Effector memory CD4-positive, alpha-beta T cell (primary cell): ENCODE measurements at regions not wholly inside any gene's neighbourhood (a gene's known extent, or its start where the extent isn't known, plus 50 kb on each side); places are given as distances from the start of the nearest gene placed in this dataset.

Experiments used
- DNase-seq, 3 donors: peaks; one replicate each; pipeline ENCODE4 v3.0.0-alpha.2; 2020
- H3K27ac ChIP-seq: 2 replicates; pipeline ENCODE4 v1.7.0; 2013; ENCODE audit warnings: mild to moderate bottlenecking, low read length, moderate library complexity; ENCODE audit not compliant: insufficient read depth, poor library complexity, severe bottlenecking
- H3K27me3 ChIP-seq: replicated peaks from 2 replicates; pipeline ENCODE4 v1.7.0; 2013; ENCODE audit warnings: mild to moderate bottlenecking, low read length; ENCODE audit not compliant: insufficient read depth, control insufficient read depth, poor library complexity, severe bottlenecking
- H3K36me3 ChIP-seq: 2 replicates; pipeline ENCODE4 v1.7.0; 2013; ENCODE audit warnings: mild to moderate bottlenecking, low read length, moderate library complexity; ENCODE audit not compliant: control insufficient read depth, insufficient read depth
- H3K4me1 ChIP-seq: 2 replicates; pipeline ENCODE4 v1.7.0; 2013; ENCODE audit warnings: low read length, mild to moderate bottlenecking; ENCODE audit not compliant: control insufficient read depth, insufficient read depth, poor library complexity, severe bottlenecking
- H3K4me3 ChIP-seq: 2 replicates; pipeline ENCODE4 v1.7.0; 2013; ENCODE audit warnings: low read length, low read depth, mild to moderate bottlenecking; ENCODE audit not compliant: insufficient read depth, poor library complexity, severe bottlenecking
- H3K9me3 ChIP-seq: 2 replicates; pipeline ENCODE4 v1.7.0; 2013; ENCODE audit warnings: mild to moderate bottlenecking, low read length, moderate library complexity; ENCODE audit not compliant: control insufficient read depth

DNA sequence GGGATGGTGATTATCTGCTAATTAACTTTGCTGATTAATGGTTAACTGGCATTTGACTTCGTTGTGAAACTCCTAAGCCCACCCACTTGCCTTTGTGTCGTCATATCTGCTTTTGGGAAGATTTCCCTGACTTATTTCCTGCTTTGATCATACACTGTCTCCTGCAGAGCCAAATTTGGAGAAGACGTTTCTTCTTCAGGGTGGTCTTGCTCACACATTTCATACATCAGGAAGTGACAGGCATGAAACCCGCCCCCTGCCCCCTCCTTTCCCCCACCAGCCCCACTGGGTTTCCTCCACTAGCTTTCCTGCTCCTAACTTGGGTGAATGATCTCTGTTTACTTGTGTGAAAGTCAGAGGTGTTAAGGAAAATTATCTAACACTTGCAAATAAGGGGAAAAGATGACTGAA, 300.1 kb downstream of the TSN start:
- H3K4me3 ChIP-seq = no peak overlapping the region
- no peak overlapping the region for H3K27ac ChIP-seq
- H3K4me1 ChIP-seq = no peaks in the 10 kb centered on the region
- H3K9me3 ChIP-seq = no peaks in the 10 kb centered on the region
- H3K36me3 ChIP-seq = no peaks in the 10 kb centered on the region
- DNase-seq = no peak
- H3K27me3 ChIP-seq = no peaks in the 10 kb centered on the region

DNA sequence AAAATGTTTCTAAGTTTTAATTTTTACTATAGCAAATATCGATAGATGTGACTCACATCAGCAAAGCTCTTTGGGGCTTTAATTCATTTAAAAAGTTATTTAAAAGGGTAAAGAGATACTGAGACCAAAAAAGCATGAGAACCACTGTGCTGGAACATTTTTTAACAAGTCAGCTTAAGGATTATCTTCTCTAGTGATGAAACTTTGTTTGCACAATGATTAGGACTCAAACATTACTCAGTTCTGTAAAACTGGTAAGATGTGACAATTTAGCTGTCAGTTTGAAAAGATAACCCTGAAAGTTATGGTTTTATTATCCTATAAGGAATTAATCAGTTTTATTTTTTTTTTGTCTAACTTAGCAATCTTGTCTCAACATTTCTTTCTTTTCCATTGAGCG, 301.4 kb downstream of the TSN start:
- Histone ChIP-seq H3K4me3 (no peak overlapping the region), H3K9me3 (no peaks in the 10 kb centered on the region), H3K36me3 (no peaks in the 10 kb centered on the region), H3K4me1 (no peaks in the 10 kb centered on the region), H3K27ac (no peak overlapping the region), H3K27me3 (no peaks in the 10 kb centered on the region)
- DNase-seq = no peak

DNA sequence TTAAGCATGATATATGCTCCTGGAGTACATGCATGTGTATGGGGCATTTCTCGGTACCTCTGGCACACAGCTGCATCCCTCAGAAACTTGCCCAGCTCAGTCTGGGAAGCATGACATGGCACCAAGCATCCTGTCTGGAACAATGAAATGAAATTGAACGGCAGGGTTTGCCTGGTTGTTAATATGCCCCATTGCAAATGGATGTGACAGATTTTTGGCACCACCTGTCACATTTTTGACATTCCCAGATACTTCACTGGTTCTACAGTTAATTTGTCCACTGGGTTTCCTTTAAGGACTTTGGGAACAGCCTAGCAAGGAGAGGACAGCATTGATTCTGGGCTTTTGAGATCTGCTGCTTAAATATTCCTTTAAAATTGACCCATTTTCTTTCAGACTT, 305.8 kb downstream of the TSN start:
- DNase-seq = no peak
- H3K36me3 ChIP-seq = no peaks in the 10 kb centered on the region
- H3K27me3 ChIP-seq = no peaks in the 10 kb centered on the region
- H3K9me3 ChIP-seq = no peaks in the 10 kb centered on the region
- H3K4me1 ChIP-seq = no peaks in the 10 kb centered on the region
- no peak overlapping the region for H3K4me3 ChIP-seq
- no peak overlapping the region for H3K27ac ChIP-seq

DNA sequence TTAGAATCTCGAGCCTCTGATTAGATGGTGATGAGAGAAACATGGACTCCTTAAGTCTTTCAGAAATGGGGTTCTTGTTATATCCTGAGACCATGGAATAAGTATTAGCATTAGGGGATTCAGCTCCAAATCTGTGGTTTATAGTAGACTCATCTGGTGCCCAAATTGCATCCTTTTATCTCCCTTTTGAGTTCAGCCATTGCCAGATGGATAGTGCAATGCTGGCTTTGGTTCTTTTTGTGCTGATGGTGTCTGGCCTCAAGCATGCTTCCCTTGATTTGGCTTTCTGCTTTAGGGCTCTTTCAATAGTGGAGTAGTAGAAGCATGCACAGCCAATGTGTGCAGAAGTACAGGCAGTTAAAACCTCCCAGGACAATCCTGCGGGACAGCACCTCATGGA, 306.4 kb downstream of the TSN start:
- Histone ChIP-seq H3K4me3 (no peak overlapping the region), H3K4me1 (no peaks in the 10 kb centered on the region), H3K9me3 (no peaks in the 10 kb centered on the region), H3K36me3 (no peaks in the 10 kb centered on the region), H3K27me3 (no peaks in the 10 kb centered on the region), H3K27ac (no peak overlapping the region)
- DNase-seq = no peak

DNA sequence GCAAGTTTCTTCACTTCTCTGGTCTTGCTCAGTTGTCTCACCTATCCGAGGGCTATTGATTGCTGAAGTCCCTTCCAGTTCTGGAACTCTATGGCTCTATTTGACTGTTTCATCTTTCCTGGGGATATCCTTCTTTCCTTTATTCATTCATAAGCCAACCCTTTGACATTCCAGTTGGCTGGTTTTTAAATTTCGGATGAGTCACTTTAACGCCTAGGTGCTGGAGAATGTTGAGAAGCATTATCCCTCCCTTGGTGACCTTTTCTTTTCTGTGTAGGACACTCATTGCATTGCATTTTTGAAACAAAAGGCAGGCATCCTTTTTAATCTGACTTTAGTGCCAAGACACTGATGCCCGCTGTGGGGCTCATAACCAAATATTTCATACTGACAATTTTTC, 307.1 kb downstream of the TSN start:
- Histone ChIP-seq H3K4me3 (no peak overlapping the region), H3K36me3 (no peaks in the 10 kb centered on the region), H3K27ac (no peak overlapping the region), H3K9me3 (no peaks in the 10 kb centered on the region), H3K4me1 (no peaks in the 10 kb centered on the region), H3K27me3 (no peaks in the 10 kb centered on the region)
- DNase-seq = no peak

DNA sequence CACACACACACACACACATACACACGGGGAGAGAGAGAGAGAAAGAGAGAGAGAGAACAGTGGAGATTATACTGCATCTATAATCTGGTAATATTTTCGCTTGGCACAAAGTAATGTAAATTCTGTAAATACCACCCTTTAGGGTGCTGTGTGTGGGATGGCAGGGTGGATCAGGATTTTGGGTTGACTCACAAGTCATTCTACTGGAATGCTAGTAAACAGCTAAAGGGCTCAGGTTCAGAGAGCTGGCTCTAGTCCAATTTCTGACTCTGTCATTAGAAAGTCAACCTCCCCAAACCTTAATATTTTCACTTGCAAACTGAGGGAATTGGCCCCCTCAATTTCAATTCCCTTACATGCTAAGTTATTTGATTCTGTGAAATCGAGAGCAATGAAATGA, 308.3 kb downstream of the TSN start:
- Histone ChIP-seq H3K27me3 (no peaks in the 10 kb centered on the region), H3K4me3 (no peak overlapping the region), H3K36me3 (no peaks in the 10 kb centered on the region), H3K4me1 (no peaks in the 10 kb centered on the region), H3K9me3 (no peaks in the 10 kb centered on the region), H3K27ac (no peak overlapping the region)
- no peak for DNase-seq

DNA sequence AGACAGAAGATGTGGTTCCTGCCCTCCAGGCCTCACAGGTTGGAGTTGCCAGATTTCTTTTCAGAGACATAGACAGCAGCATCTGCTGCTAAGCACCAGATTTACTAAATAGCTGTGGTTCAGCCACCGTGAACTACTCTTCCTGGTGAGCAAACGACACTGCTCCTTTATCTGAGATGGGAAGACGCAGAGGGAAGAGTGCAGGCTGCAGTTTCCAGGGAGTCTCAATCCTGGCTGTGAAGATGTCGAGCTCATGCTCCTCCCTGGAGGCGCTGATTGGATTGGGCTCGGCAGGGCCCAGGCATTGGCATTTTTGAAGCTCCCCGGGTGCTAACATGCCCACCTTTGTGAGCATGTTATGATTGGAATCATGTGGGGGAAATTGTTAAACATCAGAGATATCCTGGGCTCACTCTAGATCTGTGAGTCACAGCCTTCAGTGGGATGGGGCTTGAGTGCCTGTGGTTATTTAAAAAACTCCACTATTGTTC, 314.8 kb downstream of the TSN start:
- H3K9me3 ChIP-seq = no peaks in the 10 kb centered on the region
- no peak overlapping the region for H3K27ac ChIP-seq
- no peak for DNase-seq
- no peaks in the 10 kb centered on the region for H3K27me3 ChIP-seq
- no peak overlapping the region for H3K4me3 ChIP-seq
- no peaks in the 10 kb centered on the region for H3K4me1 ChIP-seq
- no peaks in the 10 kb centered on the region for H3K36me3 ChIP-seq

DNA sequence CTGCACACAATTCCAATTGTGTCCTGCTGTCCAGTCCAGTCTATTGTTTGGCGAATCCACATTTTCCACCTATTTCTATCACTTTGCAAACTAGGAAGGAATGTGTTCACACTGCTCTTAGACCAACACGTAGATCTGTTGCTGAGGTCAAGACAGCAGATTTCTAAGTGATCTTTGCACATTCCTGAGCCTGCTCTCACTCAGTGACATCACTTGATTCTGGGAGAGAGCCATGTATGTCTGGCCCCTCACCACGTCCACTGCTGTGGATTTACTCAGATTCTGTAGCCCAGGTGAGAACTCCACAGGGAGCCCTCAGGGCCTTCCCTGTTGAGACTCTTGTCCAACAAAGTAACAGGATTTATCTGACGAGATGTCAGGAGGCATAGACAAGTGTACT, 317.2 kb downstream of the TSN start:
- H3K4me3 ChIP-seq = no peak overlapping the region
- H3K9me3 ChIP-seq = no peaks in the 10 kb centered on the region
- no peak overlapping the region for H3K27ac ChIP-seq
- no peaks in the 10 kb centered on the region for H3K36me3 ChIP-seq
- H3K4me1 ChIP-seq = no peaks in the 10 kb centered on the region
- no peaks in the 10 kb centered on the region for H3K27me3 ChIP-seq
- DNase-seq = no peak

DNA sequence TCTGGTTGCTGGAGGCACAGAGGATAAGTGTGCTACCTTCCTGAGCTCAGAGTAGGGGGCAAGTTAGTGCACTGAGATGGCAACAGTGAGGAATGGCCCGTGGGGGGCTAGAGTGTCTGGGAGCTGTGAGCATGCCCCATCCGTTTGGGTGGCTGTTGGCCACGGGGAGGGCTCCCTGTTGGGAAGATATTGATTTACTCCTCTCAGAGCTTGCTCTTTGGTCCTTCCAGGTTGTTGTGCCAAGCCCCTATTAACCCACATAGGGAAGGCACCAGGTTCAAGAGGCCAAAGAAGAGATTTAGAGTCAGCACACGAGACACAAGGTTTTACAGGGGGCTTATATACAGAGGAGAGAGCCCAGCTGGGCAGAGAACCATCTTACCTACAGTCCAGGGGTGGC, 318.8 kb downstream of the TSN start:
- no peaks in the 10 kb centered on the region for H3K36me3 ChIP-seq
- no peak for DNase-seq
- H3K4me1 ChIP-seq = no peaks in the 10 kb centered on the region
- H3K27ac ChIP-seq = no peak overlapping the region
- no peak overlapping the region for H3K4me3 ChIP-seq
- H3K9me3 ChIP-seq = no peaks in the 10 kb centered on the region
- no peaks in the 10 kb centered on the region for H3K27me3 ChIP-seq

DNA sequence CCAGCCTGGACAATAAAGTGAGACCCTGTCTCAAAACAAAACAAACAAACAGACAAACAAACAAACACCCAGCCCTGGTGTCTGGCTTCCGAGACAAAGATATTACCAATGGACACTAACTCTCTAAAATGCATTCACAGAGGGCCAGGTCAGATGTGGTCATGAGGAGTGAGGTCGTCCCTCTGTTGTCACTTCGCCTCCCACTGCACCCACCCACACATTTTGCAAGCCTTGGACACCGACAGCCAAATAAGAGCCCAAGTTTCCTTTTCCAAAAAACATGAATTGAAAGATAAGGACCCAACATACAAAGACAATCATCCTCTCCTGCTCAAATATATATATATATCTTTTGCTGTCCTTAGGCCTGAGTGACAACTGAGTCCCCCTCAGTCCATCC, 319.9 kb downstream of the TSN start:
- H3K27ac ChIP-seq = no peak overlapping the region
- H3K4me1 ChIP-seq = no peaks in the 10 kb centered on the region
- DNase-seq = no peak

DNA sequence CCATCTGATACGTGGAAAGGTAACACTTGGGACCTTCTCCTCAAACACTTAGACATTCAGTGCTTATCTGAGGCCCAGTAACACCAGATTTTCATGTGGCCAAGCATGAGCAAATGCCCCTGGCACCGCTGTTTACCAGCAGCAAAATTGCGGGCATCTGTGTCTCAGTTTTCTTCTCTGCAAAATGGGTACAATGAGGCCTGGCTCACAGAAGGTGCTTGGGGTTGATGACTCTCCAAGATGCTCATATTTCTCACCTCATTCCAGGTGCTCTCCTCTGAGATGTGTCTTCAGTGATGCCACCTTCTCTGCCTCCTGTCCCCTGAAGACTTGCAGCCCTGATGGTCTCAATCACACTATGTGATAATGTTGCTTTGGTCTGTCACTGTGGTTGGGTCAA, 321.7 kb downstream of the TSN start:
- no peaks in the 10 kb centered on the region for H3K27me3 ChIP-seq
- no peaks in the 10 kb centered on the region for H3K4me1 ChIP-seq
- H3K4me3 ChIP-seq = no peak overlapping the region
- no peak for DNase-seq
- no peak overlapping the region for H3K27ac ChIP-seq
- no peaks in the 10 kb centered on the region for H3K36me3 ChIP-seq
- H3K9me3 ChIP-seq = no peaks in the 10 kb centered on the region

More for the DNA sequence above, 319.9 kb downstream of the TSN start:
- Histone ChIP-seq H3K4me3 (no peak overlapping the region), H3K9me3 (no peaks in the 10 kb centered on the region), H3K36me3 (no peaks in the 10 kb centered on the region), H3K27me3 (no peaks in the 10 kb centered on the region)
